Activated CD8-positive, alpha-beta memory T cell treated with anti-CD3 and anti-CD28 coated beads, Interleukin-2, amount 10 ng/mL, durations not matched to agents 7 days and 5 days (primary cell): ENCODE measurements at regions not wholly inside any gene's neighbourhood (a gene's known extent, or its start where the extent isn't known, plus 50 kb on each side); places are given as distances from the start of the nearest gene placed in this dataset.
"Not testable (repeated sequence)": the region's sequence is repeated elsewhere in the genome, so short reads cannot be mapped to it uniquely, and the experiment has no call there.

ENCODE experiments used
- ATAC-seq: fragments of 150-1000 bp; cut with Tn5 transposase; one replicate; pipeline ENCODE4 v1.10.0; 2021; ENCODE audit warnings: moderate library complexity
- CTCF ChIA-PET: fragments of 350-600 bp; sonication (Branson Sonifier 250); formaldehyde crosslinking; loops from one replicate; lab custom pipeline; 2021; ENCODE audit warnings: antibody characterized with exemption; lab: Charles Lee
- DNase-seq: peaks from one replicate; pipeline ENCODE4 v3.0.0-alpha.2; 2020
- H3K27ac Mint-ChIP-seq: one replicate; pipeline ENCODE4 v1.8.0; 2021; ENCODE audit warnings: mild to moderate bottlenecking, mixed read lengths
- H3K27me3 Mint-ChIP-seq: one replicate; pipeline ENCODE4 v1.8.0; 2021; ENCODE audit warnings: mixed read lengths
- H3K36me3 Mint-ChIP-seq: one replicate; pipeline ENCODE4 v1.8.0; 2021; ENCODE audit warnings: mild to moderate bottlenecking, mixed read lengths
- H3K4me1 Mint-ChIP-seq: one replicate; pipeline ENCODE4 v1.8.0; 2021; ENCODE audit warnings: mixed read lengths
- H3K4me3 Mint-ChIP-seq: one replicate; pipeline ENCODE4 v1.8.0; 2021; ENCODE audit warnings: mild to moderate bottlenecking, moderate library complexity, mixed read lengths
- H3K9me3 Mint-ChIP-seq: one replicate; pipeline ENCODE4 v1.8.0; 2022; ENCODE audit warnings: low read depth, mixed read lengths

DNA sequence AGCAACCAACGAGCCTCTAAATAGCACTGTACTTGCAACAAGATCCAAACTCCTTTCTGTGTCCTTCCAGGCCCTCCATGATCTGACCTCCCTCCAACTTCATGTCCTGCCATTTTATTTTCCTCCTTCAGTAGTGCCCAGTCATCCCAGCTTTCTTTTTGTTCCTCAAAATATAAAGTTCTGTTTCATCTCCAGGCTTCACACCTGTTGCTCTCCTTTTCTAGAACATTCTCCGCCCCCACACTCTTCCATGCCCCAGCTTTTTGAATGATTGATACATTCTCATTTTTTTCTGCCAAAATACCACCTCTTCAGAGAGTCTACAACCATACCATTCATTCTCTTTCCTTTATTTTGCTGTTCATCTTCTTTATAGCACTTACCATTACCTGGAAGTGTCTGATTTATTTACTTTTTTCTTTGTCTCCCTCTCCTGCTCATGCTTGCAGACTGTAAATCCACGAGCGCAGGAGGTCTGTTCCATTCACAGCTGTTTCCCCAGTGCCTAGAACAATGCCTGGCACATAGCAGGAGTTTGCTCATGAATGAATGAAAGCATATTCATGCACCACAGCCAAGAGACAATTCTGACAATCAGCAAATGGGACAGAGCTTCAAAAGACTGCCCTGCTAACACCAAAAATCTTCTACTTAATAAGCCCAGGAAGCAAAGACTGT is 296.4 kb downstream of the RPAP3 start:
- peaks cover 24% of the 10 kb centered on the region for H3K4me1 Mint-ChIP-seq

DNA sequence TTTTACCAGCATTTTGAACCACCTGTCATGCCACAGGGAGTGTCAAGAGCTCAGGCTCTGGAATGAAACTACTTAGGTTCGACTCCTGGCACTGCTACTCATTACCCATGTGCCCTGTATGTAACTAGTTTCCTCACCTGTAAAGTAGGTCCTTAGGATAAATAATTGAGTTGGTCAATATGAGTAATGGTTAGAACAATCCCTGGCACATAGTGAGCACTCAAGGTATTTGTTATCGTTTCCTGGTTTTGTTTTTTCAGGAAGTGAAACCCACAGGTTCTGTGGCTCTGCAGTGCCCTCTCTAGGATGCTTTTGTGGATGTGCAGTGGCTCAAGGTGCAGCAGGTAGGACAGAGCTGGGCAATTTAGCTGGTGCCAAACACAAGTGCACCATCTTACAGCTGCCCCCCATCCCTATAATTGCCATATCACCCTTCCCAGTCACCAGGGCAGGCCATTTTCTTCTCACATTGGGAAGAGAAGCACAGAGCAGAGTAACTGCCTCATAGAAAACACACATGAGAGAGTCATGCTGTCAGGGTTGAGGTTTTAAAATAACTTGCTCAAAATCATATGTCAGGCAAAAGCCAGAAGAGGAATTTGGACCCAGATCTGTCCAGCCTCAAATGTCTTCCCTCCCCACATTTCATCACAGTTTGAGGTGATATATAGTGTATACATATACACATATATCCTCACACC is 297.5 kb downstream of the RPAP3 start:
- CTCF ChIA-PET, result interaction anchor here (0.6 to 2.6 kb wide), 12 partner anchors 10 to 329 kb away, joined by 3 to 27 read pairs (median 4); partner anchors contain the start of genes AMIGO2 and PCED1B
- DNase-seq, result peak; percentile 67
- H3K4me3 Mint-ChIP-seq, result no peak overlapping the region
- no peaks in the 10 kb centered on the region for H3K27me3 Mint-ChIP-seq
- ATAC-seq, result peak; percentile 80
- no peaks in the 10 kb centered on the region for H3K36me3 Mint-ChIP-seq
- H3K27ac Mint-ChIP-seq, result peak overlapping the region; percentile 37
- peaks cover 24% of the 10 kb centered on the region for H3K4me1 Mint-ChIP-seq
- no peaks in the 10 kb centered on the region for H3K9me3 Mint-ChIP-seq

More for the DNA sequence above, 296.4 kb downstream of the RPAP3 start:
- ATAC-seq (no peak), DNase-seq (no peak)
- Mint-ChIP-seq H3K9me3 (no peaks in the 10 kb centered on the region), H3K4me3 (no peak overlapping the region), H3K27ac (no peak overlapping the region), H3K36me3 (no peaks in the 10 kb centered on the region), H3K27me3 (no peaks in the 10 kb centered on the region)
- CTCF ChIA-PET, result interaction anchor here (0.6 to 2.6 kb wide), 4 partner anchors 11 to 207 kb away, joined by 3 to 27 read pairs (median 4); no protein-coding TSS in a partner anchor

- no peaks in the 10 kb centered on the region for H3K9me3 Mint-ChIP-seq
- CTCF ChIA-PET, result interaction anchor here (0.6 to 2.6 kb wide), 11 partner anchors 9 to 329 kb away, joined by 3 to 27 read pairs (median 4); partner anchors contain the start of genes AMIGO2 and PCED1B
- no peak for DNase-seq
- no peak overlapping the region for H3K4me3 Mint-ChIP-seq
- peak overlapping the region; percentile 37 for H3K27ac Mint-ChIP-seq
- no peak for ATAC-seq
- no peaks in the 10 kb centered on the region for H3K27me3 Mint-ChIP-seq
- H3K36me3 Mint-ChIP-seq, result no peaks in the 10 kb centered on the region
- H3K4me1 Mint-ChIP-seq, result peaks cover 20% of the 10 kb centered on the region
Measured at GRCh38 chr12:47407463-47408129, 298.2 kb downstream of the RPAP3 start.

- DNase-seq (no peak), ATAC-seq (no peak)
- H3K4me1 Mint-ChIP-seq, result peaks cover 33% of the 10 kb centered on the region
- no peaks in the 10 kb centered on the region for H3K27me3 Mint-ChIP-seq
- no peak overlapping the region for H3K27ac Mint-ChIP-seq
- CTCF ChIA-PET, result interaction anchor here (1.0 to 2.0 kb wide), 2 partner anchors 96 to 324 kb away, joined by 3 to 4 read pairs; partner anchors contain the start of genes AMIGO2 and PCED1B
- peaks cover 2% of the 10 kb centered on the region for H3K9me3 Mint-ChIP-seq
- no peak overlapping the region for H3K4me3 Mint-ChIP-seq
- H3K36me3 Mint-ChIP-seq, result no peaks in the 10 kb centered on the region
Measured at GRCh38 chr12:47403681-47404080, 302.1 kb downstream of the RPAP3 start.

GRCh38 chr12:47401196-47401595 is 304.6 kb downstream of the RPAP3 start:
- H3K9me3 Mint-ChIP-seq, H3K4me3 Mint-ChIP-seq, H3K27me3 Mint-ChIP-seq, DNase-seq, ATAC-seq, CTCF ChIA-PET, H3K27ac Mint-ChIP-seq: not testable (repeated sequence)
- Mint-ChIP-seq H3K36me3 (peaks cover 10% of the 10 kb centered on the region), H3K4me1 (peaks cover 38% of the 10 kb centered on the region)

DNA sequence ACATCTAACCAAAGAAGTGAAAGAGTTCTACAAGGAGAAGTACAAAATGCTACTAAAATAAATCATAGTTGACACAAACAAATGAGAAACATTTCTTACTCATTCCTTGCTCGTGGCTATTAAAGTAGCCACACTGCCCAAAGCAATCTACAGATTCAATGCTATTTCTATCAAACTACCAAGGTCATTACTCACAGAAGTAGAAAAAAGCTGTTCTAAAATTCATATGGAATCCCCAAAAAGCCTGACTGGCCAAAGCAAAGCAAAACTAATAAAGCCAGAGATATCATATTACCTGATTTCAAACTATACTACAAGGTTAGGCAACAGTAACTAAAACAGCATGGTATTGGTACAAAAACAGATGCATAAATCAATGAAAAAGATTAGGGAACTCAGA is 305.6 kb downstream of the RPAP3 start:
- Mint-ChIP-seq H3K9me3 (peaks cover 2% of the 10 kb centered on the region), H3K27ac (no peak overlapping the region), H3K27me3 (no peaks in the 10 kb centered on the region), H3K4me1 (peaks cover 46% of the 10 kb centered on the region), H3K4me3 (no peak overlapping the region), H3K36me3 (peaks cover 12% of the 10 kb centered on the region)
- CTCF ChIA-PET, result interaction anchor here (1.0 to 3.6 kb wide), 2 partner anchors 8 to 369 kb away, joined by 3 to 27 read pairs; no protein-coding TSS in a partner anchor
- DNase-seq, result no peak
- no peak for ATAC-seq

DNA sequence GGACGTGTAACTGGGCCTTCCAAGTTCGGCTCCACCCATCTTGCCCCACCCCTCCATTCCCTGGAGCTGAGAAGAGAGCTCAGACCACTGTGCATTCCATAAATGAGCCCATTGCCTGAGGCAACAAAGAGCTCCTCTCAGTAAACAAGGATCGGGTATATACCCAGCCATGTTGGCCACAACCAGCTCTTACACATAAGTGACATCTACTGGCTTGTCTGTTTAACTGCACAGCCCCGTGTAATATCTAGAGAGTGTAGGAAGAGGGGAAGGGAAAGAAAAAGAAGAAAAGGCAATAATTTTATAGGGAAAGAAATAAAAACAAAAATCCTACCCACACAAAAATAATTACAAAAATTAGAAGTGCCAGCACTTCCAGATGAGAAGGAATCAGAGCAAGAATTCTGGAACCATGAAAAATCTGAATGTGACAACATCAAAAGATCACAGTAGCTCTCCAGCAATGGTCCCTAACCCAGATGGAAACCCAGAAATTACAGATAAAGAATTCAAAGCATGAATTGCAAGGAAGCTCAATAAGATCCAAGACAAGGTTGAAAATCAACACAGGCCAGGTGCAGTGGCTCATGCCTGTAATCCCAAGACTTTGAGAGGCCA is 308.1 kb downstream of the RPAP3 start:
- CTCF ChIA-PET, result interaction anchor here (0.5 to 5.6 kb wide), 60 partner anchors 11 to 1407 kb away, joined by 3 to 63 read pairs (median 4); partner anchors contain the start of genes AMIGO2 and PCED1B
- H3K36me3 Mint-ChIP-seq, result peaks cover 13% of the 10 kb centered on the region
- peaks cover 2% of the 10 kb centered on the region for H3K9me3 Mint-ChIP-seq
- peaks cover 71% of the 10 kb centered on the region for H3K4me1 Mint-ChIP-seq
- DNase-seq, result peak; percentile 75
- H3K27me3 Mint-ChIP-seq, result no peaks in the 10 kb centered on the region
- no peak overlapping the region for H3K4me3 Mint-ChIP-seq
- H3K27ac Mint-ChIP-seq, result peak overlapping the region; percentile 87
- peak; percentile 88 for ATAC-seq

DNA sequence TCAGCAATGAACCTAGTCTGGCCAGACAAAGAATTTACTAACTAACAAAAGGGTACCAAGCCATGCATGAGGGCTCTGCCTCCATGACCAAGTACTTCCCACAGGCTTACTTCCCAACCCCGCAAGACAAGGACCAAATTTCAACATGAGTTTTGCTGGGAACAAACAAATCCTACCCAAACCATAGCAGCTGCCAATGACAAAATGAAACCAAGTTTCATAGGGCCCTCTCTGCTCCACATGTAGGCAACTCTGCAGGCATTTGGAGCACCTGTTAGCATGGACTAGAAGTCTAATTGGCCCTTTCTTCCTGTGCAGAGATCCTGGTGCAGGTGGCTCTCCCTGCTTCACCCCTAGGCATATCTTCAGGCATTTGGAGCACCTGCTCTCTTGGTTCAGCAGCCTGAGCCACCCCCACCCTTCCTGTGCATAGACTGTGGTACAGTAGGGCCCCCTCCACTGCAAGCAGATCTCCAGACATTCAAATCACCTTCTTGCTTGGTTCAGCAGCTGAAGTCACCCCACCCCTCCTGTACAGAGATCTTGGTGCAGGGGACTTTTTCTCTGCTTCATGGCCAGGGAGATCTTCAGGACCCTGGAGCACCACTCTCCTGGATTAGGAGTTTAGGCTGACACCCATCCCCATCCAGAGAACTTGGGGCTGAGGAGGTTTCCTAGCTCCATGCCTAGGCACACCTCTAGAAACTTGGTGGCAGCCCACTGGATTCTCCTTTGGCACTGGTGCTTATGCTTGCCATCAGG is 308.7 kb downstream of the RPAP3 start:
- peaks cover 2% of the 10 kb centered on the region for H3K9me3 Mint-ChIP-seq

GRCh38 chr12:47394070-47394469 is 311.8 kb downstream of the RPAP3 start:
- ATAC-seq, result no peak
- Mint-ChIP-seq H3K9me3 (no peaks in the 10 kb centered on the region), H3K36me3 (peaks cover 16% of the 10 kb centered on the region), H3K27ac (peak overlapping the region; percentile 93), H3K4me3 (peak overlapping the region; percentile 50), H3K27me3 (no peaks in the 10 kb centered on the region), H3K4me1 (peaks cover 86% of the 10 kb centered on the region)
- CTCF ChIA-PET, result interaction anchor here (1.2 to 5.6 kb wide), 6 partner anchors 14 to 361 kb away, joined by 3 to 55 read pairs (median 5); partner anchors contain the start of genes AMIGO2 and PCED1B
- no peak for DNase-seq

More for the DNA sequence above, 308.7 kb downstream of the RPAP3 start:
- Mint-ChIP-seq H3K27me3 (no peaks in the 10 kb centered on the region), H3K36me3 (peaks cover 13% of the 10 kb centered on the region), H3K4me1 (peaks cover 77% of the 10 kb centered on the region), H3K27ac (peak overlapping the region; percentile 87), H3K4me3 (no peak overlapping the region)
- ATAC-seq, result peak; percentile 38
- peak; percentile 60 for DNase-seq
- CTCF ChIA-PET, result interaction anchor here (0.5 to 5.6 kb wide), 60 partner anchors 11 to 1406 kb away, joined by 3 to 63 read pairs (median 4); partner anchors contain the start of genes AMIGO2 and PCED1B

- ATAC-seq (no peak), DNase-seq (no peak)
- peak overlapping the region; percentile 50 for H3K4me3 Mint-ChIP-seq
- H3K9me3 Mint-ChIP-seq, result no peaks in the 10 kb centered on the region
- peak overlapping the region; percentile 93 for H3K27ac Mint-ChIP-seq
- H3K27me3 Mint-ChIP-seq, result no peaks in the 10 kb centered on the region
- peaks cover 89% of the 10 kb centered on the region for H3K4me1 Mint-ChIP-seq
- H3K36me3 Mint-ChIP-seq, result peaks cover 17% of the 10 kb centered on the region
- CTCF ChIA-PET, result interaction anchor here (1.7 to 5.6 kb wide), 3 partner anchors 25 to 86 kb away, joined by 4 to 55 read pairs (median 5); no protein-coding TSS in a partner anchor
Measured at GRCh38 chr12:47393403-47393790, 312.4 kb downstream of the RPAP3 start.

- Mint-ChIP-seq H3K36me3 (peaks cover 14% of the 10 kb centered on the region), H3K9me3 (no peaks in the 10 kb centered on the region), H3K4me3 (peak overlapping the region; percentile 31), H3K4me1 (peaks cover 83% of the 10 kb centered on the region), H3K27me3 (no peaks in the 10 kb centered on the region), H3K27ac (peak overlapping the region; percentile 100)
- CTCF ChIA-PET, result interaction anchor here (1.0 to 2.7 kb wide), 4 partner anchors 10 to 179 kb away, joined by 3 to 8 read pairs (median 4); no protein-coding TSS in a partner anchor
- ATAC-seq, result peak; percentile 82
- DNase-seq, result peak; percentile 90
Measured at GRCh38 chr12:47391566-47391965, 311.8 kb upstream of the AMIGO2 start.

DNA sequence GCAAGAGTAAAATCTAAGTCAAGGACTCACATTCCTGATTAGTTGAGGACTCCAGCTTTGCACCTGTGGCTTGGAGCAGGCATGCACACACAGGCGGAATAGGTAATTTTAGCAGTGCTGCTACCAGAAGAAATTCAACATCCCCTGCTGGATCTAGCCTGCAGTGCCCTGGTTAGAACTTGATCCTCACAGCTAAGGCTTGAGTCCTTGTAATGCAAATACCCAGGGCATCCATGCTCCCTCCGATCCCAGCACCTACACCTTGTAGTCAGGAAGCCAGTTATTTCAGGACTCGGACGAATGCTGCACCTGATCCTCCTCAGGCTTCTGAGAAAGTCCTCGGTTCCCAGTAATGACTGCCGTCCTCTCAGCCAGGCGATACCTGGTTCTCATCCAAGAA is 309.0 kb upstream of the AMIGO2 start:
- Mint-ChIP-seq H3K4me3 (no peak overlapping the region), H3K36me3 (peaks cover 7% of the 10 kb centered on the region), H3K27me3 (no peaks in the 10 kb centered on the region), H3K27ac (no peak overlapping the region), H3K4me1 (peaks cover 59% of the 10 kb centered on the region), H3K9me3 (no peaks in the 10 kb centered on the region)
- no peak for DNase-seq
- CTCF ChIA-PET, result interaction anchor here (1.0 to 1.3 kb wide), 4 partner anchors 24 to 356 kb away, joined by 3 read pairs; no protein-coding TSS in a partner anchor
- no peak for ATAC-seq
